ENCODE measurements at regions not wholly inside any gene's neighbourhood (a gene's known extent, or its start where the extent isn't known, plus 50 kb on each side); places are given as distances from the start of the nearest gene placed in this dataset.

- Histone ChIP-seq H3K4me3 (no peak overlapping the region), H3K27me3 (ENCODE audit: insufficient read depth in 3 of 3, low read length in 2 of 3) (peaks cover 0 to 5% (median 0%) of the 10 kb centered on the region in 3 donors), H3K27ac (no peak overlapping the region), H3K36me3 (ENCODE audit: insufficient read depth in 1 of 2, low read depth in 1 of 2) (no peaks in the 10 kb centered on the region), H3K4me1 (no peaks in the 10 kb centered on the region), H3K9me3 (no peaks in the 10 kb centered on the region)
- DNase-seq (no peak), ATAC-seq (no peak)
- 60 to 73% (median 71%) methylated on average over 2 of the region's 2 CpGs for WGBS, 3 donors
- intact Hi-C loops (cut with DNase I): no loop called here
- no peak for TF ChIP-seq CTCF (IDR thresholded peaks at IDR 0.05)
Observed at GRCh38 chr6:40054186-40054585, 119.9 kb upstream of the MOCS1 start.

GRCh38 chr6:40049128-40049527 lies 114.9 kb upstream of the MOCS1 start:
- Histone ChIP-seq H3K4me1 (no peaks in the 10 kb centered on the region), H3K9me3 (no peaks in the 10 kb centered on the region), H3K27ac (no peak overlapping the region), H3K27me3 (ENCODE audit: insufficient read depth in 3 of 3, low read length in 2 of 3) (peaks cover 0 to 8% (median 0%) of the 10 kb centered on the region in 3 donors), H3K36me3 (ENCODE audit: insufficient read depth in 1 of 2, low read depth in 1 of 2) (no peaks in the 10 kb centered on the region), H3K4me3 (no peak overlapping the region)
- 75 to 85% (median 81%) methylated on average over 4 of the region's 4 CpGs for WGBS, 3 donors
- intact Hi-C loops (cut with DNase I): no loop called here
- DNase-seq: no peak
- TF ChIP-seq CTCF (IDR thresholded peaks at IDR 0.05): no peak
- no peak for ATAC-seq

DNA sequence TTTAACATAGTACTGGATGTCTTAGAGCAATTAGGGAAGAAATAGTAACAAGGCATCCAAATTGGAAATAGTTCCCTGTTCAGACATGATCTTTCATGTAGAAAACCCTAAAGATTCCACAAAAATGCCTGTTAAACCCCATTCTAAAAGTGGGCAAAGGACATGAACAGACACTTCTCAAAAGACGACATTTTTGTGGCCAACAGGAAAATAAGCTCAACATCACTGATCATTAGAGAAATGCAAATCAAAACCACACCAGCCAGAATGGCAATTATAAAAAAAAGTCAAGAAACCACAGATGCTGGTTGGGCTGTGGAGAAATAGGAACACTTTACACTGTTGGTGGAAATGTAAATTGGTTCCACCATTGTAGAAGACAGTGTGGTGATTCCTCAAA lies 109.9 kb upstream of the MOCS1 start:
- H3K27me3 ChIP-seq (ENCODE audit: insufficient read depth in 3 of 3, low read length in 2 of 3): peaks cover 0 to 4% (median 0%) of the 10 kb centered on the region in 3 donors
- WGBS, 3 donors: 87 to 95% (median 90%) methylated on average over 1 of the region's 1 CpG
- no peaks in the 10 kb centered on the region for H3K9me3 ChIP-seq
- DNase-seq: no peak
- H3K36me3 ChIP-seq (ENCODE audit: insufficient read depth in 1 of 2, low read depth in 1 of 2): no peaks in the 10 kb centered on the region
- TF ChIP-seq CTCF (IDR thresholded peaks at IDR 0.05): no peak
- H3K4me3 ChIP-seq: no peak overlapping the region
- H3K27ac ChIP-seq: no peak overlapping the region
- intact Hi-C loops (cut with DNase I): no loop called here
- ATAC-seq: no peak
- H3K4me1 ChIP-seq: no peaks in the 10 kb centered on the region

- no peaks in the 10 kb centered on the region for H3K27me3 ChIP-seq (ENCODE audit: insufficient read depth in 3 of 3, low read length in 2 of 3)
- no peak overlapping the region for H3K4me3 ChIP-seq
- ATAC-seq (no peak), DNase-seq (no peak)
- H3K9me3 ChIP-seq: no peaks in the 10 kb centered on the region
- H3K36me3 ChIP-seq (ENCODE audit: insufficient read depth in 1 of 2, low read depth in 1 of 2): no peaks in the 10 kb centered on the region
- intact Hi-C loops (cut with DNase I): no loop called here
- TF ChIP-seq CTCF (IDR thresholded peaks at IDR 0.05): no peak
- no peak overlapping the region for H3K27ac ChIP-seq
- no peaks in the 10 kb centered on the region for H3K4me1 ChIP-seq
Observed at GRCh38 chr6:40042232-40042631, 108.0 kb upstream of the MOCS1 start.

- Histone ChIP-seq H3K4me3 (no peak overlapping the region), H3K27ac (no peak overlapping the region), H3K4me1 (no peaks in the 10 kb centered on the region), H3K27me3 (ENCODE audit: insufficient read depth in 3 of 3, low read length in 2 of 3) (peaks cover 0 to 7% (median 3%) of the 10 kb centered on the region in 3 donors), H3K9me3 (no peaks in the 10 kb centered on the region), H3K36me3 (ENCODE audit: insufficient read depth in 1 of 2, low read depth in 1 of 2) (no peaks in the 10 kb centered on the region)
- intact Hi-C loops (cut with DNase I): no loop called here
- WGBS, 3 donors: 84 to 90% (median 89%) methylated on average over 3 of the region's 3 CpGs
- ATAC-seq: no peak
- DNase-seq: no peak
- TF ChIP-seq CTCF (IDR thresholded peaks at IDR 0.05): no peak
Observed at GRCh38 chr6:40039042-40039441, 104.8 kb upstream of the MOCS1 start.

All from psoas muscle (tissue), 7 donors.